ENCODE measurements at regions not wholly inside any gene's neighbourhood (a gene's known extent, or its start where the extent isn't known, plus 50 kb on each side); places are given as distances from the start of the nearest gene placed in this dataset.

DNA sequence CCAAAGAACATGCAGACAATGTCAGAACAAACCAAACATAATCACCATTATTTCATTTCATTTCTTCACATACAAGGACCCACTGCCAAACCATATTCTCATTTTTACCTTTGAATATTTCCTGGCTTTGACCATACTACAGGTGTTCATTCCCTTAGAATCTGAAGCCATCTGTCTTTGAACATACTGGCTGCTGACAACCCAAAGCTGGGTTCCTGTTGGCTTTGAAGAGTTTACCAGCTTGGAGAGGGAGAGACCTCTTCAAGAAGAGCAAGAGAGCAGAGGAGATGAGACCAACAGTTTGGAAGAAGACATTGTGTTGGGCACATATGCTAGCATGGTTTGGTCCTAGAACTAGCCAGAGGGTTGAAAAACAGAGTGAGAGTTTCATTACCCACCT, 145.6 kb upstream of the KCNIP4 start:
- no peak for DNase-seq

DNA sequence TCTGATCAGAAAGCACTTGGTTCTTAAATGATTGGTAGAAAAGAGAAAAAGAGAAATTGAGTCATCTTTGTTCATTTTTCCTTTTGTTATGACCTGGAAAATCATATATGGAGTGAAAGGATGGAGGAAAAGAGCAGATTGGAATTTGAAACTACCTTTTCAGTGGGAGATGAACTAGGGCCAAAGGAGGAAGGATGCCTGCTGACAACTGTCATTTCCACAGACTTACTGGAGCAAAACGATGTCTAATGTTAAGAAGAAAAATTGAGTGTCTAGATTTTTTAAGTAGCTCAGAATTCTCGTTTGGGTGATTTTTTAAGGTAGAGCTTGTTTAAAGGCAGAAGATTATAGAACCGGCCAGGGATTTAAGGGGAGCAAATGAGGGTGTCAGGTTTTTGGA, 144.6 kb upstream of the KCNIP4 start:
- no peak for DNase-seq

DNA sequence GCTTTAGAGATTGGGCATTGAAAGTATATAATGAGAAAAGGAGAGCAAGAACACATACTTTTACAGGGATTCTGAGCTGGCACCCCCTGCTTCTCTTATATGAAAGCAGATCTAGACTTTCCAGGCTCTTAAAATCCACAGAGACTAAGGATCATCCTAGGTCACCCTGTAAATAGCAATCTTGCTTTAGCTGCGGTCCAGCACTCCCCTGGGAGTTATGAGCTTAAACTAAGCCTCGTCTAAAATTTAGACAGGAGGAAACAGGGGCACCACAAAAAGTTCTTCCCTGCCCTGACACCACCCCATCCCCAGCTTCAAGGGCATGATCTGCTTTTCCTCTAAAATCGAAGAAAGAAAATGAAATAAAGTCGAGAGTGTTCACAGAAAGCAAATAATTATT, 143.3 kb upstream of the KCNIP4 start:
- no peak for DNase-seq

GRCh38 chr4:22091352-22091717, 142.8 kb upstream of the KCNIP4 start:
- no peak for DNase-seq

DNA sequence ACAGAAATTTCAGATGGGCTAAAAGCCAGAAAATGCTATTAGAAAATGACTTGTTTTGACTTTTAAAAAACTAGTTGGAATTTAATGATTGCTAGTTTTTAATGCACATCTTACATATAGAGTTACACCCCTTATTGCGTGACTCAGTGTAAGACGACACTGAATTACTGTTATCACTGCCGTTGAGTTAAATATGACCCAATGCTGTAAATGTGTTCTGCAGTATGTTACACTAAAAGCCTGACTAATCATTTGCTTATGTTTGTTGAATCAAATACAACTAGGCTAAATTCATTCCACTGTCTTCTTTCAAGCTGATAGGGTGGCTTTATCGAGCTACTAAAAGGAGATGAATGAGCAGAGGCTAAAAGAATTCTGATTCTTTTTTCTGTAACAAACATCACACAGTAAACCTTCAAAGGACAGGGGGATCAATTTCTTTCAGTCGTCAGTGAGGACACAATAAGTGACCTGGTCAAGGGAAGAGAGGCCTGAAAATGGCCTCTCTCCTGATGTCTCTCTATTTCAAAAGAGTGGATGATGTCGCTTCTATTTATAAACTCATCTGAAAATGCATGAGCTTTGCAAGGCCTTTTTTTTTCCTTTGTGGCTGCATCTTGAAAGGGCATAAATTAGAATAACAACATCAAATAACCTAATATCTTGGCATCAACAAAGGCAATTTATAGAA, 142.2 kb upstream of the KCNIP4 start:
- no peak for DNase-seq

DNA sequence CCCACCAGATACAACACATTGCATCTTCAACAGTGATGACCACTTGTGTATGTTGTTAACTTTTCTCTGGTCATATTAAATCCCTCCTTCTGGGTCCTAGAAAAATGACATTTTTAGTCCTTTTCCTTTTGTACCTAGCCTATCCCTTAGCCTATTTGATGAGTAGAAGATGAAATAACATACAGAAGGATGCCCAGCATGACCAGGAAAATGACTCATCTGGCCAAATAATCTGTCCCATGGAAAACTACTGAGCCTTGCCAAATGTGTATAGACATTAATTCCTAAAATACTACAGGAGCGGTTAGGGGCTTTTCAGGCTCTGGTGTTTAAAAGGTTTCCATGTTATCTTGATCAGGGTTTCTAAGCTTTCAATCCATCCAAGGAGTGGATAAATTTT, 129.0 kb upstream of the KCNIP4 start:
- no peak for DNase-seq

- no peak for DNase-seq
These were observed 124.2 kb upstream of the KCNIP4 start for GRCh38 chr4:22072726-22073125.

DNA sequence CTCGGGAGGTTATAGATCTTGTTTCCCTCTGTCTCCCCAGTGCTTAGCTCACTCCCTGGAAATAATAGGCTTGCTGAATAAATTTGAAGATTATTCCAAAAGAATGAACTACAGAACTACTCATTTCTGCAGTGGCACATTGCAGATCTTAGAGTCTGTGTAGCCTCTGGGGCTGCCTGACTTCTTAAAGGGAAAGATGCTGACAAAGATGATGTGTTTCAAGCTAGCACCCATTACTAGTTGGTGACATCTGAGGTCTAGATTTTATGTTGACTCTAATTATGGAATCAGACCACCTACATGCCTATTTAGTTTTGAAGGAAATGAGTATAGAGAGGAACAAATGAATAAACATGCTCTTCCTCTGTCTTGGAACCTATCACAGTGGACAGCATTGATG, 123.7 kb upstream of the KCNIP4 start:
- DNase-seq: no peak

DNA sequence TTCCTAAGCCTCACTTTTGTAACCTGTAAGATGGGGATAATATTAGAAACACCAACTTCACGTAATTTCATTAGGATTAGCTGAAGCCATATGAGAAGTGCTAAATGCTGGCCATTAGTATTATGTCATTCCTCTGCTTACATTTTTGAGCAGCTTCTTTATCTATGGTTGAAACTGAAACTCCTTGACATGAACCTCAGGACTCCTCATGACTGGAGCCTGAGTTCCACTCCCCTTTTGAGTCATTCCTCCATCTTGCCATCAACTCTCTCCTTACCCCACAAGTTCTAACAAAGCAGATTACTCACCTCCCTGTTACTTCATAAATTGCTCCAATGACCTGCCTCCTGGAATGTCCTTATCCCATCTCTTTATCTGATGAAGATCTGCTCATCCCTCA, 123.2 kb upstream of the KCNIP4 start:
- no peak for DNase-seq

DNA sequence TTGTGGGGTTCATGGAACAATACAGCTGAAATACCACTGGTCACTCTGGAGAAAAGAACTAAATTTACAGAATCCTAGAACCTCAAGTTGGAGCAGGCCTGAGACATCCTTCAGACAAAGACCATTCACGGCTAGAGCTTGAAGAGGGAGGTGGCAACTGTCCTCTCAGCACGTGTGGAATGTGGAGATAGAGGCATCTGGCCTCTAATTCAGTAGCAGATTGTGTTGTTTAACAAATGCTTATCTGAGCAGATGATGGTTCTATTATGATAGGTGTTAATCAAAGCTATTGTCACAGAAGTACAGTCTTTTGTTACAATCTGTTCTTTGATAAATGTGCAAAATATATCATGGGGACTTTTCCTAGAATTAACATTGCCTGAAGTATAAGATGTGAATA, 121.7 kb upstream of the KCNIP4 start:
- DNase-seq: no peak

DNA sequence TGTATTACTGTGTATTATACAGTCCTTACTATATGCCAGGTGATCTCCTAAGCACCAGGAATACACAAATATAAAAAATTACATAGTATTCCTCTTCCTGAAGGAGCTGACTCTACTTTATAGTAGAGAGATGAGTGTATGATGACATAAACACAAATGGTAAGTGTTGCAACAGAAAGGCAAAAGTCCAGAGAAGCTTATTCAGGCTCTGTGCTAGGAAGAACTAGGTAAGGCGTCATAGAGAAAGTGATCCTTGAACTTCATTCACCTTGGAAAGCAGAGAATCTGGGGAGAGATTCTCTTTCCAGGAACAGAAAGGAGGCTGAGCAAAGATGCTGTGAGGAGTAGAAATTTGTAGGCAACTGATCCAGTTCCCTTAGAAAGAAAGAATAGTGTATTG, 115.0 kb upstream of the KCNIP4 start:
- DNase-seq: no peak

- DNase-seq: no peak
These were observed 114.1 kb upstream of the KCNIP4 start for GRCh38 chr4:22062676-22063075.

DNA sequence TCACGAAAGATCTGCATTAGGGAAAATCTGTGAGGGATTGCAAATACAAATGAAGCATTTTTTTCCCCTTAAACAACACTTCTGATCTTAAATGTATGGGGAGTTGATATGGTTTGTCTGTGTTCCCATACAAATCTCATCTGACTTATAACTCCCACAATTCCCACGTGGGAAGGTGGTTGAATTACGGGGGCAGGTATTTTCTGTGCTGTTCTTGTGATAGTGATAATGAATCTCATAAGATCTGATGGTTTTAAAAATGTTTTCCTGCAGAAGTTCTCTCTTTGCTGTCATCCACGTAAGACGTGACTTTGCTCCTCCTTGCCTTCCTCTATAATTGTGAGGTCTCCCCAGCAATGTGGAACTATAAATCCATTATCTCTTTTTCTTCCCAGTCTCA, 107.4 kb upstream of the KCNIP4 start:
- no peak for DNase-seq

- DNase-seq: no peak
These were observed 103.5 kb upstream of the KCNIP4 start for GRCh38 chr4:22052076-22052475.

DNA sequence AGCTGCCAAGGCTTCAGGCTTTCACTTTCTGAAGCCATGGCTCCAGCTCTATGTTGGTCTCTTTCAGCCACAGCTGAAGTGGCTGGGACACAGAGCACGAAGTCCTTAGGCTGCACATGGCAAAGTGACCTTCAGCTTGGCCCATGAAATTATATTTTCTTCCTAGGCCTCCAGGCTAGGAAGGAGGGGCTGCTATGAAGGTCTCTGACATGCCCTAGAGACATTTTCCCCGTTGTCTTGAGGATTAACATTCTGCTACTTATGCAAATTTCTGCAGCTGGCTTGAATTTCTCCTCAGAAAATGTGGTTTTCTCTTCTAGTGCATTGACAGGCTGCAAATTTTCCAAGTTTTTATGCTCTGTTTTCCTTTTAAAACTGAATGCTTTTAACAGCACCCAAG, 99.8 kb upstream of the KCNIP4 start:
- no peak for DNase-seq

- no peak for DNase-seq
These were observed 99.2 kb upstream of the KCNIP4 start for GRCh38 chr4:22047793-22048192.

GRCh38 chr4:22045051-22045630, 96.6 kb upstream of the KCNIP4 start:
- no peak for DNase-seq

GRCh38 chr4:22031423-22031822, 82.9 kb upstream of the KCNIP4 start:
- DNase-seq: no peak

DNA sequence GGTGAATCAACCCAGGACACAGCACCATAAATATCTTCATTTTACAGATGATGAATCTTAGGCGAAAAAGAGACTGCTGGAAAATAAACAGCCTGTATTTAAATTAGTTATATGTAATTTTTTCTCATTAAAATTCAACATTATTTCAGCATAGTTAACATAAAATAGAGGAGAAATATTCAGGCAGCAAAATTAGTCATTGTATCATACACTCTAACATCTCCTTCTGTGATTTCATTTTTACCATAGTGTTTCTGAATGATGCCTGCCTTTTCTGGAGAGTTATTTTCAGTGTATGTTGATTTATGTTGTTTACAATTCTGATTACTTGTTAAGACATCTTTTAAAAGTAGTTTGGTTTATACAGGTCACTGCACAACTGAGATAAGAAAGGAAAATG, 82.3 kb upstream of the KCNIP4 start:
- DNase-seq: no peak

GRCh38 chr4:22030307-22030706, 81.7 kb upstream of the KCNIP4 start:
- DNase-seq: no peak

DNA sequence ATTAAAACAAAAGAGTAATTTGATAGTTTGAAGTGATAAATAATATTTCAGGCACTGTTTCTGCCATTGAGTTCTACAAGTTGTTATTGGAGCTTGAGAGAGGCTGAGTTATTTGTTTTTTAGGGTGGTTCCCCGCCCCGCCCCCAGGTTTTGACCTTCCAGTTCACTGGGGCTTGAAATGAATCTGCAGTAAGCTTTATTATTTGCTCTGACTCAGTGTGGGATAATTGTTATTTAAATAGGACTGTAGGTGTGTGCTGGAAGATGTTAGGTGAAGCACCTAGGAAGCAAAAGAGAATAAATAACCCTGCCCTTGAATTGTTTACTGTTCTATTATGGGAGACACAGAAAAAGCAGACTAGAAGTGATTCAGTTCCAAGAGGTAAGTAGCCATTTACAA, 81.2 kb upstream of the KCNIP4 start:
- DNase-seq: no peak

DNA sequence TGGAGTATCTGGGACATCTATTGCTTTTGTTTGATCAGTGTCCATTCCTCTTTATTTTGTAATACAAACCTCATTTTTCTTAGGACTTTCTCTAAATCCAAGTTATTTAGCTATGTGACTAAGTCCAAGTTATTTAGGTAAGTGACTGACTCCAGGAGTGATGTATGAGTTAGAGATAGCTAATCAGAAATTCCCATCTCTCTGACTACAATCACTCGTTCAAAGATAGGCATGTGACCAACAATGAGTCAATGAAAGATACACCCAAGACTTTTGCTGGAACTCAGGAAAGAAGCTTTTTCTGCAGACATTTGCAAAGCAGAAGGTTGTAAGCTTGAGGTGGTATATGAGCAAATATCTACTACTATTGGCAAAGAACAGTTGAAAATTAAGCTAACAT, 72.5 kb upstream of the KCNIP4 start:
- DNase-seq: no peak

GRCh38 chr4:22020129-22020528, 71.6 kb upstream of the KCNIP4 start:
- DNase-seq: no peak

- DNase-seq: no peak
These were observed 71.1 kb upstream of the KCNIP4 start for GRCh38 chr4:22019676-22020075.

GRCh38 chr4:22014222-22014741, 65.7 kb upstream of the KCNIP4 start:
- no peak for DNase-seq
